Mucosa of gallbladder (tissue), 1 donor: ENCODE measurements at regions not wholly inside any gene's neighbourhood (a gene's known extent, or its start where the extent isn't known, plus 50 kb on each side); places are given as distances from the start of the nearest gene placed in this dataset.
"Not testable (repeated sequence)": the region's sequence is repeated elsewhere in the genome, so short reads cannot be mapped to it uniquely, and the experiment has no call there.

ENCODE experiments used
- DNase-seq: peaks from one replicate; pipeline ENCODE4 v3.0.0-alpha.2; 2020; ENCODE audit warnings: low spot score
- donor health status: DM: no; HTN: no; CAD: no.

- DNase-seq: no peak
These were observed 652.2 kb upstream of the RGMB start for GRCh38 chr5:98121036-98121936.

GRCh38 chr5:98128271-98128670 is 645.2 kb upstream of the RGMB start:
- DNase-seq: no peak

- DNase-seq: no peak
These were observed 644.6 kb upstream of the RGMB start for GRCh38 chr5:98128846-98129245.

- no peak for DNase-seq
These were observed 643.0 kb upstream of the RGMB start for GRCh38 chr5:98130261-98131035.

- DNase-seq: no peak
These were observed 629.3 kb upstream of the RGMB start for GRCh38 chr5:98144116-98144515.

- DNase-seq: no peak
These were observed 628.8 kb upstream of the RGMB start for GRCh38 chr5:98144710-98145109.

- no peak for DNase-seq
These were observed 616.1 kb upstream of the RGMB start for GRCh38 chr5:98157368-98157767.

- no peak for DNase-seq
These were observed 615.0 kb upstream of the RGMB start for GRCh38 chr5:98158440-98158839.

- no peak for DNase-seq
These were observed 609.5 kb upstream of the RGMB start for GRCh38 chr5:98163796-98164493.

- DNase-seq: no peak
These were observed 604.6 kb upstream of the RGMB start for GRCh38 chr5:98168871-98169270.

GRCh38 chr5:98170994-98171393 is 602.5 kb upstream of the RGMB start:
- DNase-seq: no peak

- no peak for DNase-seq
These were observed 600.1 kb upstream of the RGMB start for GRCh38 chr5:98173334-98173733.

- no peak for DNase-seq
These were observed 598.0 kb upstream of the RGMB start for GRCh38 chr5:98175474-98175873.

GRCh38 chr5:98179791-98180755 is 593.4 kb upstream of the RGMB start:
- DNase-seq: no peak

GRCh38 chr5:98186128-98186527 is 587.3 kb upstream of the RGMB start:
- DNase-seq: no peak

- DNase-seq: no peak
These were observed 585.5 kb upstream of the RGMB start for GRCh38 chr5:98187945-98188344.

- DNase-seq: not testable (repeated sequence)
These were observed 583.1 kb upstream of the RGMB start for GRCh38 chr5:98190344-98190743.

GRCh38 chr5:98193921-98194760 is 579.3 kb upstream of the RGMB start:
- DNase-seq: no peak

GRCh38 chr5:98200726-98201541 is 572.5 kb upstream of the RGMB start:
- no peak for DNase-seq
